ENCODE measurements at regions not wholly inside any gene's neighbourhood (a gene's known extent, or its start where the extent isn't known, plus 50 kb on each side); places are given as distances from the start of the nearest gene placed in this dataset.

GRCh38 chr11:97607291-97608000 lies 1217.6 kb downstream of the JRKL start:
- WGBS, 2 donors, result 55 to 75% methylated on average over 3 of the region's 3 CpGs
- intact Hi-C loops (cut with DNase I), result no loop called here

DNA sequence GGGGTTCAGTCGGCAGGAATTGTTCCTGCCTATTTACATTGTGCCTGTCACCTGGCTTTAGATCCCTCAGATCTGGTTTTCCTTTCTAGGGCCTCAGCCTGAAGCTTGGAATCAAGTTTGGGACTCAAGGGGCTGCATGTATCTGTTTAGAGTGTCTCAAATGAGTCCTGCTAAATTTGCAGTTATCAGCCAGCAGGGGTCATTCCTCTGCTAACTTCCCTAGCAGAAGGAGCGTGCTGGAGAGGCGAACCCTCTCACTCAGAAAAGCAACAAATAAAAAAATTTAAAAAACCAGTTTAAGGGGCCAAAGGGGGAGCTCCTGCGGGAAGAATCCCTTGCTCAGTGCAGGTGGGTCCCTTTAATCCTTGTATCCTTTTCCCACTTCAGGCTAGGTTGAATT lies 1220.2 kb downstream of the JRKL start:
- no peak for DNase-seq
- 56 to 60% methylated on average over 3 to 4 of the region's 4 CpGs for WGBS, 2 donors
- H3K27ac ChIP-seq, result no peak overlapping the region
- no peaks in the 10 kb centered on the region for H3K4me1 ChIP-seq
- TF ChIP-seq, protein P1, sequence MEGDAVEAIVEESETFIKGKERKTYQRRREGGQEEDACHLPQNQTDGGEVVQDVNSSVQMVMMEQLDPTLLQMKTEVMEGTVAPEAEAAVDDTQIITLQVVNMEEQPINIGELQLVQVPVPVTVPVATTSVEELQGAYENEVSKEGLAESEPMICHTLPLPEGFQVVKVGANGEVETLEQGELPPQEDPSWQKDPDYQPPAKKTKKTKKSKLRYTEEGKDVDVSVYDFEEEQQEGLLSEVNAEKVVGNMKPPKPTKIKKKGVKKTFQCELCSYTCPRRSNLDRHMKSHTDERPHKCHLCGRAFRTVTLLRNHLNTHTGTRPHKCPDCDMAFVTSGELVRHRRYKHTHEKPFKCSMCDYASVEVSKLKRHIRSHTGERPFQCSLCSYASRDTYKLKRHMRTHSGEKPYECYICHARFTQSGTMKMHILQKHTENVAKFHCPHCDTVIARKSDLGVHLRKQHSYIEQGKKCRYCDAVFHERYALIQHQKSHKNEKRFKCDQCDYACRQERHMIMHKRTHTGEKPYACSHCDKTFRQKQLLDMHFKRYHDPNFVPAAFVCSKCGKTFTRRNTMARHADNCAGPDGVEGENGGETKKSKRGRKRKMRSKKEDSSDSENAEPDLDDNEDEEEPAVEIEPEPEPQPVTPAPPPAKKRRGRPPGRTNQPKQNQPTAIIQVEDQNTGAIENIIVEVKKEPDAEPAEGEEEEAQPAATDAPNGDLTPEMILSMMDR (IDR thresholded peaks at IDR 0.05), result no peak
- TF ChIP-seq POLR2A (IDR thresholded peaks at IDR 0.05), result no peak
- intact Hi-C loops (cut with DNase I), result no loop called here
- H3K9me3 ChIP-seq, result peaks cover 0 to 8% (median 7%) of the 10 kb centered on the region in 3 donors
- H3K27me3 ChIP-seq, result no peaks in the 10 kb centered on the region
- H3K36me3 ChIP-seq, result no peaks in the 10 kb centered on the region
- no peak overlapping the region for H3K4me3 ChIP-seq

More at GRCh38 chr11:97607291-97608000, 1217.6 kb downstream of the JRKL start:
- TF ChIP-seq, protein P1 (IDR thresholded peaks at IDR 0.05), result no peak
- TF ChIP-seq POLR2A (IDR thresholded peaks at IDR 0.05), result no peak
- H3K4me1 ChIP-seq, result no peaks in the 10 kb centered on the region
- no peak overlapping the region for H3K27ac ChIP-seq
- H3K36me3 ChIP-seq, result no peaks in the 10 kb centered on the region
- H3K27me3 ChIP-seq, result no peaks in the 10 kb centered on the region
- no peak overlapping the region for H3K4me3 ChIP-seq
- peaks cover 0 to 8% (median 7%) of the 10 kb centered on the region in 3 donors for H3K9me3 ChIP-seq
- DNase-seq, result no peak

DNA sequence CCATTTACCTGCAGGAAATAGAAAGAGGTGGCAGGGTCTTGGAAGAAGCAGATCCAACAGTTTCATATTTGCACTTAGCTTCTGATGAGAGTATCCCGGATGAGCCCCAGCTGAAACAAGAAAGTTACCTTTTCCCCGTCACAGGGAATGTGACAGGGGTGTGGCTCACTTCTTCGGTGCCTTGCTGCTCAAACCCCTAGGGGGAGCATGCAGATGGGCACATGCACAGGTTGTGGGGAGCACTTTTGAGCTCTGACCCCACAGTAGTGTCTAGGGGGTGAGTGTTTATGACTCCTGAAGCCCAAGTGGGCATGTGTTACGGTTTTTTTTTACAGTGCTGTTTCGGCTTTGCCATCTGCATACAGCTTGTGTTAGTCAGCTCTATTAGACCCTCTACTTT lies 1221.0 kb downstream of the JRKL start:
- intact Hi-C loops (cut with DNase I), result no loop called here
- no peak for TF ChIP-seq POLR2A (IDR thresholded peaks at IDR 0.05)
- TF ChIP-seq, protein P1 (IDR thresholded peaks at IDR 0.05), result no peak
- Histone ChIP-seq H3K27me3 (no peaks in the 10 kb centered on the region), H3K27ac (no peak overlapping the region), H3K4me3 (no peak overlapping the region), H3K4me1 (no peaks in the 10 kb centered on the region), H3K36me3 (no peaks in the 10 kb centered on the region), H3K9me3 (peaks cover 0 to 8% (median 7%) of the 10 kb centered on the region in 3 donors)
- no peak for DNase-seq
- WGBS, 2 donors, result 88 to 89% methylated on average over 5 of the region's 5 CpGs

DNA sequence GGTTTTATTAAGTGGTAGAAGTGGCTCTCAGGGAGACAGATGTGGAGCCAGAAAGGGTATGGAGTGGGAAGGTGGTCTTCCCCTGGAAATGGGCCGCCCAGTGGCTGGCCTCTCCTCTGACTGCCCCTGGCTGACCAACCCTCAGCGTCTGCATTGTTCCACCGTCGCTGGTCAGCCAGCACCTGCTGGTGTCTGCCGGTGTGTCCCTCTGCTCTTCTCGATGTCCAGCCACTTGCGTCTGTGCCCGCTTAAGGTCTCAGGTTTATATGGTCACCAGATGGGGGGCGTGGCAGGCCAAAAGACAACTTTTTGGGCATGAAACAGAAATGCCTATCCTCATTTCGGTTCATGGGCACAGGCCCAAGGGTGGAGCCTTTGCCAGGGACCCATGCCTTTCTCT lies 1221.5 kb downstream of the JRKL start:
- no peak overlapping the region for H3K4me3 ChIP-seq
- H3K27me3 ChIP-seq, result no peaks in the 10 kb centered on the region
- H3K36me3 ChIP-seq, result no peaks in the 10 kb centered on the region
- no peak for TF ChIP-seq POLR2A (IDR thresholded peaks at IDR 0.05)
- TF ChIP-seq, protein P1 (IDR thresholded peaks at IDR 0.05), result no peak
- no peak for DNase-seq
- H3K4me1 ChIP-seq, result no peaks in the 10 kb centered on the region
- intact Hi-C loops (cut with DNase I), result no loop called here
- H3K27ac ChIP-seq, result no peak overlapping the region
- WGBS, 2 donors, result 79 to 82% methylated on average over 6 to 10 of the region's 10 CpGs
- peaks cover 0 to 10% (median 7%) of the 10 kb centered on the region in 3 donors for H3K9me3 ChIP-seq

DNA sequence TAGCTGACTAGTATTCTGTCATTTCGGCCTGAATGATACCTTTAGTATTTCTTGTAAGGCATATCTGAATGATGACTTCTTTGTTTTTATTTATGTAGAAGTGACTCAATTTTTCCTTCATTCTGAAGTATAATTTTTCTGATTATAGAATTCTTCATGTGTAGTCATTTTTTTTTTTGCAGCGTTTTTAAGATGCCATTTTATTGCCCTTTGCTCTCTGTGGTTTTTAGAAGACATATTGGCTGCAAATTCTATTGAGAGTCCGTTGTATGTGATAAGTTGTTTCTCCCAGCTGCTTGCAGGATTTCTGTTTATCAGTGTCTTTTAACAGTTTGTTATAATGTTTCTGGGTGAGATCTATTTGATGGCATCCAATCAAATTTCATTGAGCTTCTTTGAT lies 1224.8 kb downstream of the JRKL start:
- intact Hi-C loops (cut with DNase I), result no loop called here
- Histone ChIP-seq H3K4me1 (no peaks in the 10 kb centered on the region), H3K9me3 (peaks cover 0 to 10% (median 7%) of the 10 kb centered on the region in 3 donors), H3K27ac (no peak overlapping the region), H3K27me3 (no peaks in the 10 kb centered on the region), H3K36me3 (no peaks in the 10 kb centered on the region), H3K4me3 (no peak overlapping the region)
- DNase-seq, result no peak
- 34 to 50% methylated on average over 3 of the region's 3 CpGs for WGBS, 2 donors
- TF ChIP-seq POLR2A (IDR thresholded peaks at IDR 0.05), result no peak
- TF ChIP-seq, protein P1 (IDR thresholded peaks at IDR 0.05), result no peak

All from esophagus squamous epithelium (tissue), 5 donors.